Activated CD8-positive, alpha-beta memory T cell treated with anti-CD3 and anti-CD28 coated beads, Interleukin-2, amount 50 U/mL, for 1 hour (primary cell): ENCODE measurements at regions not wholly inside any gene's neighbourhood (a gene's known extent, or its start where the extent isn't known, plus 50 kb on each side); places are given as distances from the start of the nearest gene placed in this dataset.
"Not testable (repeated sequence)": the region's sequence is repeated elsewhere in the genome, so short reads cannot be mapped to it uniquely, and the experiment has no call there.

ENCODE experiments used
- DNase-seq: peaks from one replicate; pipeline ENCODE4 v3.0.0-alpha.2; 2020; ENCODE audit errors: extremely low read depth

DNA sequence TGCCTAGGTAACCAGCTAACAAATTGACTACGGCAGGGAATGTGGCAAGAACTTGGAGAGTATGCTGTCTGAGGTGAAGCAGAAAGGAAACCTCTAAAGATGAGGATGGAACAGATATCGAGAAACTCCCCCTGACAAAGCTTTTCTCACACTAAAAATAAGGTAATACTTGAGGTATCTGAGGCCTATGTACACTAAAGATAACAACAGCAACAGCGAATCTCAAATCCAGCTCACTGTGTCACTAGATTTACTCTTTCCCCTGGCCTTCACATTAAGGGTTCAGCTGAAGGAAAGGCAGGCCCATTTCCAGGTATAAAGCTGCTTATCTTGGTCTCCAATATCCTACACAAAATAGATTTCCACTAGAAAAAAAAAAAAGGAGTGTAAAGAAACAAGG is 518.0 kb downstream of the KCNT2 start:
- no peak for DNase-seq

DNA sequence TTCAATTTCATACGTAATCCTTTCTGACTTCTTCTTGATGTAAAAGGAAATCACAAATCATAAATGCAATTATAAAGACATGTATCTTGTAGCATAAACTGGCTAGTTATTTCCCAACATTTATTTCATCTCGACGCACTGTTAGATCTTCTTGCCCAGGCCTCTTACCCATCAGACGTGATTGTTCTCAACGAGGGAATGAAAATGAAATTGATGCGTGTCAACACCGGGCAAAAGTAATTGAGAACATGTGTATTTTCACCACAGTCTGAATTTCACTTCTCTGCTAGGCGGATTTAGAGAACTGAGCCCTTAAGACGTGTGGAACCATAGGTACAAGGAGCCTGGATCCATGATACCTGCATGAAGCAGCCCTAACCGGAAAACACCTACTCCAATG is 519.7 kb downstream of the KCNT2 start:
- DNase-seq: no peak

DNA sequence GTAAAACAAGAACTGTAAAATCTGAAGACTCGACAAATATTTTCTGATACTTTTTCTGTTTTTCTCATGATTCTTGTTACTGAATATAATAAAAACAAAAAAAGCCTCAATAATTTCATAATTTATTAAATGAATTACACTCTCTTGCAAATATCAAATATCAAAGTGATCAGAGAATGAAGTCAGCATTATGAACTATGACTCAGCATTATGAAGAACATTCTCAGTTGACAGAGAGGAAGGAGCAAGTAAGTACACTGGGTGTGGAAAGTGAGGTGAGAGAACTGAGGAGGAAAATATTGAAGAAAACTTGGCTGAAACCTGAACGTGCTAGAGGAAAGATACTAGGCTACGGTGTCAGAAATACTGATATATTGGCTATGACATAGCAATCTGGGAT is 529.5 kb downstream of the KCNT2 start:
- no peak for DNase-seq

DNA sequence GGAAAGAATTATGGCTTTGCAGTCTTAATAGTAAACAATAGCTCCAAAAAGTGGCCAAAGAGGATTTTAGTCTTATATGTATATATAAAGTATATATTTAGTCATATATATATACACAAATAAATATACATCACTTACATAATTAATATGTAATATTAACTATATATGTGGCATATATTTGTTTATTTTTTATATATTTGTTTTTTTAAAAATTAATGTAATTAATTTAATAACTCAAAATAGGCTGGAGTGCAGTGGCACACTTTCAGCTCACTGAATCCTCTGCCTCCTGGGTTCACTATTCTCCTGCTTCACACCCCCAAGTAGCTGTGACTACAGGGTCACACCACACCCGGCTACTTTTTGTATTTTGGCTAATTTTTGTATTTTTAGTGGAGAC is 532.6 kb downstream of the KCNT2 start:
- DNase-seq: no peak

DNA sequence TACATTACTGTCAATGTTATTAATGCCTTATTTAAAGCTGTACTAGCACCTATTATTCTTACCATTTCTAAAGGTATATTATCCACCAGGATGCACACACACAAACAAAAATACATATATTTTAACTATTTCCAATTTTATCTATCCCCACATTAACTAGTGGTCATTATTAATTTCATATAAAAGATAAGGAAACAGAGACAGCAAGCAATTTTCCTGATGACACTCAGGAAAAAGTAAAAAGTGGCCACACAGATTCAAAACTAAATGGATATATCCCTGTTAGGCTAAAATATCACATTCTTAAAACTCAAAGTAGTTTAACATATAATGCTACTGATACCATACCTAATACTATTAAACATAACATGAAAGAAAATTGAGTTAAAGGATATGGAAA is 534.1 kb downstream of the KCNT2 start:
- no peak for DNase-seq

DNA sequence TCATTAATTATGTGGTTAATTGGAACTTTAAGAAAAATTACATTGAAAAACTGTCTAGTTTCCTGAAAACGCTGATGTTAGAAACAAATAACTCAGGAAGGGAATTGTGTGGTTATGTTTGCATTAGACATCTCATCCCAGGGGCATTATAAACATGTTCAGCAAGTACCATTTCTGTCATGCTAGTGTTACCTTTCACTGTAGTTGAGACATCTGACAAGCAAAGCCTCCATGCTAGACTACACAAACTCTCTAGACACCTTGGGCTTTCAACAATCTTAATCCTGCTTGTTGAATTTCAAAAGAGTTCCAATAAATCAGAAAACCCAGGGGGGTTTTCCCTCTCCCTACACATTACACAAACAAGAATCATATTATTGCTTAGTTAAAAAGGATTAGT is 536.8 kb downstream of the KCNT2 start:
- no peak for DNase-seq

DNA sequence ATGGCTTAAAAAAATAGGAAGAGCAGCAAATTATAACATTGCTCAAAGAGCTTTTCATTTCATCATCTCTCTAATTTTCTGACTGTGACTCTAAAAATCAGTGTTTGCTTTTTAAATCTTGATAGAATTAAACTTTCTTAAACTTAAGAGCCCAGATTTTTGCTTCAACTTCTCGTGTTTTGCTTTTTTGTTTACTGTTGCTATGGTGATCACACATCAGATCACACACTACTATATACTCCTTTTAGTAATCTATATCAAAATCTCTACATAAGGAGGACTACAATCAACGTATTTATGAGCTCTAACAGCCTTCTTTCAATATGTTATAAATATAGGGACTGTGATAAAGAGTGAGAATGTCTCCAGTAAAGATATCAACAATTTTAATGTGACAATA is 537.3 kb downstream of the KCNT2 start:
- DNase-seq: no peak

DNA sequence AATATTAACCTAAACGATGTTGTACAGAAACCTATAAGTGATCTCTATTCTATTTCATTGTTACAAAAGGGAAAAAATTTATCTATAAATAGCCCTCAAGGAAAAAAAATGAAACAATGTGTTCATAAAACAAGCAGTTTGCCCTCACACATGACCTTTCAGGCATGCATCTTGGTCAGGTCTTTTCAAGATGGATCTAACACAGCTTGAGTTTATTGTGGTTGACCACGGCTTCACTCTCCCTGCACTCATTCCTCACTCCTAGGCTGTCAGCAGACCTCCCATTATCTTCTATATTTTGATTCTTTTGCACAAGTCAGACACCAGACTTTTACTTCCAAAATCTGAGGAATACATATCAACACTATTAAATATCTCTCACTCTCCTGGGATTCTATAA is 544.3 kb downstream of the KCNT2 start:
- DNase-seq: no peak

DNA sequence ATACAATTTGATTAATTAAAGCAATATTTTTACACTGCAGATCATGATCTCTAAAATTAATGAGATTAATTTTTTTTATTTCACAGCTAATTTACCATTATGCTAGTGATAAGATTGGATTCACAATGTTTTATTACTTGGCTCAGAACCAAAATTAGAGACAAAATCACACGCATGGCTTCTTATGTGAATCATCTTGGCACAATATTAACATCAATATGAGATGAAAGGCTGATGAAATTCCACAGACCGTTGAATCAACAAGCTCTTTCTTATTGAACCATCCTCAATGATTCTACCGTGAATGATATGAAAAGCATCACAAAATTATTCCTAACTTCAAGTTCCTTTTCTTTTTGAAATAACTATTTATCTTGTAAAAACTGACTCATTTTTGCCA is 544.9 kb downstream of the KCNT2 start:
- no peak for DNase-seq

DNA sequence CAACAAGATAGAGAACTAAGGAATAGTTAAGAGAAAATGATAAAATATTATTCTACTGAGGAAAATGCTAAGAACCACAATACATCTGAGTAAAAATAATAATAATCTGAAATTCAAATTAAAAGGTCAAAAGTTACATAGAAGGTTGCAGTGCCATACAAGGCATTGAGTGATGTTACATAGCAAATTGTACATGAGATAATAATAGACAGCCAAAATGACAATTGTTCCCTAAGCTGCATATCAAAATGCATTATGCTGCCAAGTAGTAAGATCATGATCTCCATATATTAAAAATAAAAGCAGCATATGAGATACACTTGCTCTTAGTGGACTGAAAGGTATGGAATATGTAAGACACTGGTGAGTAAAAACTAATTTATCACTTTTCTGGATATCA is 547.7 kb downstream of the KCNT2 start:
- DNase-seq: no peak

DNA sequence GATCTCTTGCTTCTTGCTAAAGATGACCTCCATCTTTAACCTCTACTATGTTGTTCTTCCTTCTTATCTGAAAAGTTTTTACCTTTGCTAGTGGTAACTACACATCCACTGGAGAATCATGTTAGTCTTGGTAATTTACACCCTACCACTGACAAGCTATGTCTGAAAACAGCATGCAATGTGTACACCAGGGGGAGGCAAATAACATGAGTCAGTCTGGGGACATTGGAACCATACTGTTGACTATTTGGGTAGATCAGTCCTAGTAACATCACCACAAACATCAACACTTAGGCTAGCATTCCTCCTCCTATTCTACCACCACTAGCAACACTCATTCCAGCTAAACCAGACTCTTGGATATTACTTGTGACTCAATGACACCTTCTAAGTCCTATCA is 549.0 kb downstream of the KCNT2 start:
- no peak for DNase-seq

DNA sequence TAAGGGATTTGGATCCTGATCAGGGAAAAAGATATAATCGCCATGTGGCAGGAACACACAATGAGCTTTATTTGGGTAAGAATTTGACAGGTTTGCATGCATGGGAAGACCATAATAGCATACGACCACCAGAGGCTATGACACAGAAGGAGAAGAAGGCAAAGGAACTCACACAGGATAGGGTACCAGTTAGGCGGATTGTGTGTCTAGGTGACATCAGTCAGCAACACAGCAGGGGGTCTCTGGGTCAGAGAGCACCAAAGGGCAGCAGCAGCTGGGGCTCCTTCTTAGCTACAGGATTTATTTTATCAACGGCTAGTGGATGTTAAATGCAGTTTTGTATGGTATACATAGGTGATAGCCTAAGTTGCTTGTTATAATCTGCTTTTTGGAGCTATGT is 551.3 kb downstream of the KCNT2 start:
- no peak for DNase-seq

DNA sequence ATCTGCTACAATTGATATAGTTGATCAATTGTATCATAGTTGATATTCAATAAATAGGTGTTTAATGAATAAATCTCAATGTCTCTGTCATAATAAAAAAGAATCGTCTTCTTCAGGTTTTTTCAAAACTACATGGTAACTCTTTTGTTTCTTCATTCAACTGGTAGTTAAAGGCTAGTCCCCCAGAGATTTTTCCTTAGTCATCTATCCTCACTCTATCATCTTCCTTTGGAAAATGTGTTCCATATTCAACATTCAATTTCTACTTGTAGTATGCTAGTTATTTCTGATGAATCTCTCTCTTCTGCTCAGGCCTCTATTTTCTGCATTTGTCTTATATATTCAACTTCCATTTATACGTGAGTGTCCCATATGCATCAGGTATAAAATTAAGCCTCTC is 558.8 kb downstream of the KCNT2 start:
- DNase-seq: no peak

DNA sequence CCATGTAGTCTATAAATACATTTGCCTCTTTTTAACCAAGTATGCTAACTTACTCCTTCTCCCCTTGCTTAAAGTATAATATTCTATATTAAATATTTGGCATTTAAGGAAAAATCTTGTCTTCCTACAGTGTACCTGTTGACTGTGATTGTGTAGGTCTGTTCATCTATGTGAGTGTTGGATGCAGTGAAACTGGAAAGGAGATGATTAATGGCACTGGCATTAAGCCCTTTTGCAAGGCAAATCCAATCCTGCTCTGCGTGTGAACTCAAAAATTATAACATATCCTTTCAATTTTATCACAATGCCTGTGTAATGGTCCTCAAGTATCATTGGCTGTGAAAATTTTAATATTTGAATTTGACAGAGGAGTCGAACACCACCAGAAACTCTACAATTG is 565.0 kb downstream of the KCNT2 start:
- no peak for DNase-seq

DNA sequence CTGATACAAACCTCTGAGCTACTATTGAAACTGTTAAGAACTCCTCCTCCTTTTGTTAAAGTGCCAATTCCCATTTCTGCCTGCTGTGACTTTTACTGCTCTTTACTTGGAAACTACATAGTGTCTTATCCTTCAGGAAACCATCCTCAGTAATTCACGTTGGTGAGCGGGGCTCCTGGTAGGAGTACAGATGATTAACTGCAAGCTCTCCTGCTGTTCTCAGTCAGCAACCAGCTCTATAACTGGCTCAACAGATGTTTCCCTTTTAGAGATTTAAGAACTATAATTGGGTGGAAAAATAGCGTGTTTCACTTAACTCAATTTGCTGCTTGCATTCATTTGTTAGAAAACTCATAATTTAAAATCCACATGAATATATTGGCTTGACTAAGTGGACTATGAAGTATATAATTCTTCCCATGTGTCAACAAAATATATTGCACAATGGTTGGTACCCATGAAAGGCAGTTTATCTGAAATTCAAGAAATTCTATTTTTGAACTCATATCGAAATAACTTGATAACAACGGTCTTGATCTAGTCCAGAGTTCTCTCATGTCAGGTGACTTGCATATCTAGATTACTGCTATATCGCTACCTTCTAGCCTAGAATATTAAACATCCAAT is 574.0 kb downstream of the KCNT2 start:
- no peak for DNase-seq

DNA sequence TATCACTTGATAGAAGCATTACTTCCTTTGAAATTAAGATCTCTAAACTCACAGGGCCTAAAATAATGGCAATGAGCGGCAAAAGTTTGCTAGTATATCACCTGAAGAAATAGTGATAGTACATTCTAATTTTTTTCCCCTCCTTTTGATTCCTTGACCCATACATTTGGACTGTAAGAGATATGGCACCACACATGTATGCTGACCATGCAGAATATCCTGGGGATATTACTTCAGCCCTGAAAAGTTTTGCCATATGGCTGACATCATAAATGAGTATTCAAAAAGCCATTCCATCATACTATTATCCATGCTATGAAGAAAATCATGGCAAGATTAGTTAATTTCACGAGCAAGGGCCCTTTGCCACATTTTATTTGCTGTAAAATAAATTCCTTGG is 576.9 kb downstream of the KCNT2 start:
- not testable (repeated sequence) for DNase-seq

DNA sequence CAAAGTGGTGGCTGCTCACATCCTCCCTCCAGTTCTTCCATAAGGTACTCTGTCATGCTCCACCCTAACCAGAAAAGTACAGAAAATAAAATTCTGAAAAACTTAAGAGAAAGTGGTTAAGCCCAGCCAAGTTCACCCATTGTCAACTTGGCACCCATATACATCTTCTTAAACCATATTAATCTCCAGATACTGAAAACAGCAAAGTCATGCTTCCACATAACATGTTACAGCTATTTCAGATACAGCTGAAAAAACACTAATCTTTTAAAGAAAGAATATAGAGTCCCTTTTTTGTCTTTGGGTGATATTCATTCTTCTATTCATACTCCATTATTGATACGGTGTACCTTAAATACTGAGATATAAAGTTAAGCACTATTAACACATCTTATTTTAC is 577.8 kb downstream of the KCNT2 start:
- no peak for DNase-seq

DNA sequence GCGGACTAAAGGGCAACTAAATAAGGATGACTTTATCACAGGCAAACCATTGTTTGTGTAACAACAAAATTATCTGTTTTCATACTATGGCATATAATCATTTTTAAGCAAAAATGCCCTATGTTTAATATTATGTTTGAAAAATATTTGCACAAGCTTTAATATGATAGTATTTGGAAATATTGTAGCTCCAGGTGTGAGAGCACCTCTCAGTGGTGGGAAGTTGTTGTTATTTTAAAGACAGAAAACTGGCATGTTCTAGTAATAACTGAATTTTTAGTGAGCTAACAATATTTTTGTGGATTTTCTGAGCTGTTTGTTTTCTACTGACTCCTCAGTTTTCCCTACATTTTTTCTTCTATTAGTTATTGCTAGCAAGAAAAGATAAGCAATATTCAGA is 578.8 kb downstream of the KCNT2 start:
- DNase-seq: no peak

DNA sequence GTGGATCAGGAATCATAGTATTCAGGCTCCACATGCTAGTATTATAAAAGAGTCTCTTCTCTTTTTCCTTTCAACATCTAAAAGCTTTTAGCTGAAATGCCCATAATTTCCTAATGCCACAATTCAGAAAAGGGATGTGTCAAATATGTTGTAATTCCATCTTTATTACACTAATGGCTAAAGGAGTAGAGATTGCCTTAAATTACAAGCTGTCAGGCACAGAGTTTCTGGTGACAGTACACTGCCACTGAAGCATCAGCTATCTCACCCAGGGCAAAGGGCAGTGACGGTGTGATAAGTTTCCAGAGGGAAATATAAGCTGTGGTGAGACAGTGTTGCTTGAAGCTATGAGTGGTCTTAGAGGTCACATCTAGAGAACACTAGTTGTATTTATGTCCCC is 581.1 kb downstream of the KCNT2 start:
- no peak for DNase-seq

DNA sequence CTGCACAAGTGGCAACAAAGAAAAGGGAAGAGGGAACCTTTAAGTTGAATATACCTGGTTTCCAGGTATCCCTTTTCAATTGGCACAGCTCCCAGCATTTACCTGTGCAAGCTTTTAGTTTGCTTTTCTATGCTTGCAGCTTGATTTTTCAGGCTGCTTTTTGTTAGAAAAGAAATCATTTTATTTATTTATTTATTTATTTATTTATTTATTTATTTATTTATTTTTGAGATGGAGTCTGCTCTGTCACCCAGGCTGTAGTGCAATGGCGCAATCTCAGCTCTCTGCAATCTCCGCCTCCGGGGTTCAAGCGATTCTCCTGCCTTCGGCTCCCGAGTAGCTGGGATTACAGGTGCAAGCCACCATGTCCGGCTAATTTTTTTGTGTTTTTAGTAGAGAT is 587.1 kb downstream of the KCNT2 start:
- DNase-seq: not testable (repeated sequence)

DNA sequence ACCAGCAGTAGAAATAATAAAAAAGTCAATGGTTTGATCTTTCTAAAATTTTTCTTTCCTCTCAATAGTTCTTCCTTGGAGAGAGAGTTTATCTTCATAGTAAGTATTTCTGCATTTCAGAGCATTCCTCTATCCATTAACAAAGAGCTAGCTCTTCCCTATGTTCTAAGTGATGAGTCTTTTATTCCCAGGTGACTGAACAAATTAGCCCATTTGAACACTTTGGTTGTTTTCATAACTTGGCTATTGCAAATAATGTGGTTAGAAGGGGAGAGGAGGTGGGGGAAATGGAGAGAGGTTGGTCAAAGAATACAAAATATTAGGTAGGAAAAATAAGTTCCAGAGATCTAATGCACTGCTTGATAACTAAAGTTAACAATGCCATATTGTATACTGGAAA is 598.9 kb downstream of the KCNT2 start:
- no peak for DNase-seq

DNA sequence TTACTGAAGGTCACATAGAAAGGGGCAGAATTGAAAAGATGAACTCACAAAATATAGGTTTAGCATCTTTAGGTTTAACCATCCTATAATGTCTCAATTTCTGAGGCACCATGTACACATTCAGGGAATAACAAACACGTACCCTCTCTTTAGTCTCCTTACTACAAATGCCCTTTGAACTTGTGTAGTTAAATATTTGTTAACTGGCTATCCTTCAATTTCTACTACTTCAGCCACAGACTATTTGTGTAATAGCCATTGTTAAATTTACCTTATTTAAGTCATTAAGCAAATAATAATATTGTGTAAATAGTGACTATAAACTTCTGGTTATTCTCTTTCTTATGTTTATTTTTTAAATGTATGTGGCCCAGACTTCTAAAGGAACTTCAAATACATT is 600.5 kb downstream of the KCNT2 start:
- DNase-seq: no peak

DNA sequence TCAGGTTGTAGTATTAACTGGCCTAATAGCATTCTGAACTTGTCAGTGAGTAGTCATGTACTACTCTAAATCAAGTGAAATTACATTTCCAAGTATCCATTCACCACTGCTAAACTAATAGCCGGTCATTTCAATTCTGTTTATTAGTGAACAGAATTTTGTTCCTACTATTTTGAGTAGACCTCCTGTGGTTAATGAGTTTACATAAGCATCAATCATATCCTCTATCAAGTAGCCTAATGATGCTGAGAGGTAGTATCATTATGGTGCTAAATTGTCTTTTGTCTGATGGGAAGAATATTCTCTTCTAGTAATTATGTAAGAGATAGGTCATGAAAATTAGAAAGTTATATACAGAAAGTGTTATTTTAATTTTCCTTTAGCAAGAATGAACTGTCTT is 602.8 kb downstream of the KCNT2 start:
- DNase-seq: no peak

DNA sequence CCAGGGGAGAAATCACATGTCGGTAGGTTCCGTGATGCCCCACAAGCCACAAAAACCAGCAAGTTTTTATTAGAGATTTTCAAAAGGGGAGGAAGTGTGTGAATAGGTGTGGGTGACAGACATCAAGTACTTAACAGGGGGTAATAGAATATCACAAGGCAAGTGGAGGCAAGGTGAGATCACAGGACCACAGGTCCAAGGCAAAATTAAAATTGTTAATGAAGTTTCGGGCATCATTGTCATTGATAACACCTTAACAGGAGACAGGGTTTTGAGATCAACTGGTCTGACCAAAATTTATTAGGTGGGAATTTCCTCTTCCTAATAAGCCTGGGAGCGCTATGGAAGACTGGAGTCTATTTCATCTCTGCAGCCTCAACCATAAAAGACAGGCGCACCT is 603.9 kb downstream of the KCNT2 start:
- DNase-seq: not testable (repeated sequence)

DNA sequence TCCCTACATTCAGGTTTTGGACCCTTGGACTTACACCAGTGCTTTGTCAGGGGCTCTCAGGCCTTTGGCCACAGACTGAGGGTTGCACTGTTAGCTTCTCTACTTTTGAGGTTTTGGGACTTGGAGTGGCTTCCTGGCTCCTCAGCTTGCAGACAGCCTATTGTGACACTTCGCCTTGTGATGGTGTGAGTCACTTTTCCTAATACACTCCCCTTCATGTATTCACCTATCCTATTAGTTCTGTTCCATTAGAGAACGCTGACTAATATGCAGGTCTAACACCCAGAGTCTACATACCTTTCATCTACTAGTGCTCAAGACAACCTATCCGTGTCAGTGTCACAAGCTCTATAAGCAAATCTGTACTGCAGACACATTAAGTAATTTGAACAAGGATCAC is 605.3 kb downstream of the KCNT2 start:
- DNase-seq: no peak
